ENCODE measurements at regions not wholly inside any gene's neighbourhood (a gene's known extent, or its start where the extent isn't known, plus 50 kb on each side); places are given as distances from the start of the nearest gene placed in this dataset.

DNA sequence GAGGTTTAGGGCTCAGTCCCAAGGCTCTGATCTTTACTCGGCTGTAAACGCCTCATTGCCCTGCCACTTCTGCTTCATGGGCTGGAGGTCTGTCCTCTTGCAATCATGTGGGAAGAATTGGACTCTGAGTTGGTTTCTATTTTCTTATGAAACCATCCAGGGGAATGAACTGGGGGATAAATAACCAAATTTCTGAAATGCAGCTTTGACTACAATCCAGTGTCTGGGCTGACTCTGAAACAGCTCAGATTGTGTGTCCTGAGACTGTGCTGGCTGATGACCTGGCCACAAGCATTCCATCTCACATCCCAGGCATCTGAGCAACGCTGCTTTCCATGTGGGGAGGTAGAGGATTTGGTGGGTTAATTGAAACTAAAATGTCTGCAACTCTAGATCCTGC lies 71.0 kb upstream of the GALNT15 start:
- TF ChIP-seq CTCF (IDR thresholded peaks at IDR 0.05) = no peak
- no peak for TF ChIP-seq POLR2A (IDR thresholded peaks at IDR 0.05)
